ENCODE measurements at regions not wholly inside any gene's neighbourhood (a gene's known extent, or its start where the extent isn't known, plus 50 kb on each side); places are given as distances from the start of the nearest gene placed in this dataset.

- DNase-seq (ENCODE audit: low read depth in 2 of 3, low spot score in 2 of 3) = no peak
Observed at GRCh38 chr14:71694591-71695530, 237.4 kb upstream of the RGS6 start.

DNA sequence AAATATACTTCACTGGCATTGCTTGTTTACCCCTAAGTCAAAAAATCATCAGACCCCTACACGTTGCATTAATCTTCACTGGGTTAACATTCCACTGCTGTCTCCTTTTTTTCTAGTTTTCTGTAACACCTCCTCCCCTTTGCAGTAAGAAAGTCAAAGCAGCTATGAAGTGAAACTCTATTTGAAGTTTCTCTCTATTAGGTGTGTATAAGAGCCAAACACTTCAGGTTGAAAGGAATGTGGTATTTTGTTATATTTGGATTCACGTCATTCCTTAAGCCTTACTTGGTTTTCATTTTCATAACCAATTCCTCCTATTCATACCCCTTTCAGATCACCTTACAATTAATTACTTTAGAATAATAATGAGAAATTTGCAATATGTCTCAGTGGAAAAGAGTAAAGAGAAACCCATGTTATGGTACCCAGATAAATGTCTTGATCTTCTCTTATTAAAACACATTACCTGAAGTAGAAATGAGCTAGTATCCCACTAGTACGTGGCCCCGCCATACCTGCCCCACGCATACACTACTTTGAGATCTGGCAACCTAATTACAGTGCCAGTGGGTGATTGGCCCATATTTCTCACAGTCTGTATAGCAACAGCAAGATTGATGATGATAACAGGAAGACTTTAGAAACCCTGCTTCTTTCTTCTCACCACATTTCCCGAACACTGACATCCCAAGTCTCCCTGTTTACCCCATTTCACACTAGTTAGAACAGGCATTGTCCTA lies 236.4 kb upstream of the RGS6 start:
- no peak for DNase-seq (ENCODE audit: low read depth in 2 of 3, low spot score in 2 of 3)

DNA sequence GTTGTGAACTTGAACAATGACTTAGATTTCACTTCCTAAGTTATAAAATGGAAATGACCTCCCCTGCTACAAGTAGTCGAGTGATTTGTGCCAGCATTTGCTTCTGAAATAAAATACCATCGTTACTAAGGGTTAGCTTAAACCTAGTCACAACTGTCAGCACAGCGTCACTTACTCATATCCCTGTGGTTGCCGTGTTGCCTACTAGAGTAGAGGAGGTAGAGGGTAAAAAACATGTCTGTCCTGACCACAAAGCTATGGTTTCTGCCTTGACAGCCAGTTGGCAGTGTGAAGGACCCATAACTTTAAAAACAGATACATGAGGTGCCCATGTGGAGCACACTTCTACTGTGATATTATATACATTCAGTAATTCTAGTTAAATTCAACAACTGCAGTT lies 234.2 kb upstream of the RGS6 start:
- no peak for DNase-seq (ENCODE audit: low read depth in 2 of 3, low spot score in 2 of 3)

DNA sequence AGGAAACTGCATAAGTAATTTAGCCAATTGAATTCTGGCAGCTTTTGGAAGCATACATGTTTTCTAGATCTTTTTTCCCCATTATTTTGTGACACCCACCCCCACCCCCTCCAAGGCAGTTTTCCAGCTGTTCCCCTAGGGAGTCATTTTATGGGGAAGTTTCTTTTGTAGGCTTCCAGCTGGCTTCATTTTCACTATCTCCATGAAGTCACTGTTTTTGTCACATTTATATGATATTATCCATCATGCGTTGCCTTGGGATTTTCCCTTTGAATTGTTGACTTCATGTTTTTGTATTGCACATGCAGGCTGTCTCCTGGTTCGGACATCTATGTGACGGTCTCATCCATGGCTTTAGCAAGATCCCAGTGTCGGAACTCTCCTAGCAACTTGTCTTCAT lies 233.6 kb upstream of the RGS6 start:
- no peak for DNase-seq (ENCODE audit: low read depth in 2 of 3, low spot score in 2 of 3)

- no peak for DNase-seq (ENCODE audit: low read depth in 2 of 3, low spot score in 2 of 3)
Observed at GRCh38 chr14:71701990-71702389, 230.2 kb upstream of the RGS6 start.

- no peak for DNase-seq (ENCODE audit: low read depth in 2 of 3, low spot score in 2 of 3)
Observed at GRCh38 chr14:71702786-71703185, 229.4 kb upstream of the RGS6 start.

GRCh38 chr14:71703477-71703876 lies 228.8 kb upstream of the RGS6 start:
- DNase-seq (ENCODE audit: low read depth in 2 of 3, low spot score in 2 of 3) = no peak

GRCh38 chr14:71704210-71704609 lies 228.0 kb upstream of the RGS6 start:
- DNase-seq (ENCODE audit: low read depth in 2 of 3, low spot score in 2 of 3) = no peak

DNA sequence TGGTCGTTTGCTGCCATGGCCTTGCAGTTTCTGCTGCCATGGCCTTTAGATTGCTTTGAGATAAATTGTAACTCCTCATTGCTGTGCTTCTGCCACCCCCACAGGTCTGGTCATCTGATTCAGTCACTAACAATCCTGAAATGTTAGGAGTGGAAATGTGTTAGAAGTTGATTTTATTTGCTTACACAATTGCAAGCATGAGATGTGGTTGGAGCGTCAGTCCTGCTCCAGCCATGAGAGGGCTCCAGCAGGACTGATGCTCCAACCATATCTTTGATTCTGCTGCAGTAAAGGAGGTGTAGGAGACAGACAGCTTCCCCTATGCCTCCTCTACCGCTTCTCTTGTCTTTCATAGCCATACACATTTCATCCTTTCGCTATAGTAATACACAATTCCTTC lies 226.8 kb upstream of the RGS6 start:
- DNase-seq (ENCODE audit: low read depth in 2 of 3, low spot score in 2 of 3) = no peak

DNA sequence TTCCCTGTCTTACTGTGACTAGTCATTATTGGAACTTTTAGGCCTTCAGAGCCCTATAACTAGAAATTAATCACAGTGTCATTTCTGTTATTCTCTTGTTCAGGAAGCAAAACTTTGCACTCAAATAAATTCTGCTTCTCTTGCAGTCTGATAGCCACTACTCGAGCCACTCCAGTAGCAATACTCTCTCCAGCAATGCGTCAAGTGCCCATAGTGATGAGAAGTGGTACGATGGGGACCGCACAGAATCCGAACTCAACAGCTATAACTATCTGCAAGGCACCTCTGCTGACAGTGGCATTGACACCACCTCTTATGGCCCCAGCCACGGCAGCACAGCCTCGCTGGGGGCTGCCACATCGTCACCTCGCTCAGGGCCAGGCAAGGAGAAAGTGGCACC lies 223.2 kb upstream of the RGS6 start:
- DNase-seq (ENCODE audit: low read depth in 2 of 3, low spot score in 2 of 3) = no peak

- no peak for DNase-seq (ENCODE audit: low read depth in 2 of 3, low spot score in 2 of 3)
Observed at GRCh38 chr14:71709987-71710386, 222.2 kb upstream of the RGS6 start.

GRCh38 chr14:71711125-71711524 lies 221.1 kb upstream of the RGS6 start:
- DNase-seq (ENCODE audit: low read depth in 2 of 3, low spot score in 2 of 3) = no peak

DNA sequence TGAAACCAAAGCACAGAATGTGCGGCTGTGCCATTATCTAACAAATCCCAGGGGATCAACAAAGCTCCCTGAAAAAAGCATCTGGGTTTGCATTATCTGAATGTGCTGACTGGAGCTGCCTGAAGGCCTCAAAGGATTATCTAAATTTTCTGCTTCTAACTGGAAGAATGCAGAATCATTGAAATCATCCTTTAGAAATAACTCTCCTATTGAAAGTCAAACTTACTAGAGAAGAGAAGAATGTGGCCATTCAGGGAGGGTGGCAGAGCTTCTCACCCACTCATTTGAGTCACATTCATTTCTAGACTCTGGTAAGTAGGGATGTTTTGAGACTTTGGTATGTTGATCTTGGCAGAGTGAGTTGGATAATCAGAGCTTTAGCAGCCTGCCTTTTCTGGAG lies 220.6 kb upstream of the RGS6 start:
- no peak for DNase-seq (ENCODE audit: low read depth in 2 of 3, low spot score in 2 of 3)

GRCh38 chr14:71712478-71712877 lies 219.8 kb upstream of the RGS6 start:
- DNase-seq (ENCODE audit: low read depth in 2 of 3, low spot score in 2 of 3) = no peak

DNA sequence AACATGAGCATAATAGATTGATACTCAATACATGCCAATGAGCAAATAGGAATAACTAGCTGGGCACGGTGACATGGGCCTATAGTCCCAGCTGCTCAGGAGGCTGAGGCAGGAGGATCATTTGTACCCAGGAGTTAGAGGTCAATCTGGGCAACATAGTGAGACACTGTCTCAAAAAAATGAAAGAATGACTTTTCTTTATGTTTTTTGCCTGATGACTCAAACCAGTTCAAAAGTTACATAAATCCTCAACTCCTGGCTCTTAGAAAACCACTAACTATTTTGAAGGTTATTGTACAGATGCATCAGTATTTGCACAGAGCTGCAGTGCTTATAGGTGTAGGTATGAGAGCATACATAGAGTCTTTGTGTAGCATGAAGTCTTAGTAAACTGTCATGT lies 219.2 kb upstream of the RGS6 start:
- DNase-seq (ENCODE audit: low read depth in 2 of 3, low spot score in 2 of 3) = no peak

DNA sequence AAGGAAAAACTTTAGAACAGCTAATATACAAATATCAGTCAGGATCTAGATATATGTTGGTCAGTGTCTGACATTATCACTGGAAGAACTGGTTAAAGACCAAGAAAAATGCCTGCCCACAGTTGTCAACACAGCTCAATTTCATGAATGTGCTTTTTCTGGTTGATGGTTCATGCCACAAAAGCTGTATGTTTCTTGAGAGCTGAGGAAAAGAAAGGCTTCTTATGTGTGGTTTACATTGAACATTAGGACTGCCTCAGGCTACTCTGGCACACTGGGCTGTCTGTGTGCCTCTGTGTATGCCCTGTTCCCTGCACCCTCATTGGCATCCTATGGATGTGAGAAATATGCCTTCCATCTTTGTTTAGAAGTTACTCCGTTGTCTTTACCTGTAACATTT lies 218.8 kb upstream of the RGS6 start:
- no peak for DNase-seq (ENCODE audit: low read depth in 2 of 3, low spot score in 2 of 3)

DNA sequence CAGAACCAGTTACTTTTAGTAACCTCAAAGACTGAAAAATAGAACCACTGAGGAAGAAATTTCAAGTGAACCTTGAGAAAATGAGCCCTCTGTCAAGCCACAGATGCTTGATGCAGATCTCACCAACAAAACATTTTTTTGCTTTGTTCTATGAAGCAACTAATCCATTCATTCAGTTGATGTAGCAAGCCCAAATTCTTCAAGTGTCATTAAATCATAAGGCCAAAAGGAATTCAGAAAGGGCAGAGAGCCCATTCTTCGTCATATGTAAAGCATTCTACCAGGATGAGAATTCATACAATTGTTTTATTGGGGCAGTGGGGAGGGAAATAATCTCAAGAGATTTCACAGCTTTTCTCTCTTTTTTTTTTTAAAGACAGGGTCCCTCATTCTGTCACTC lies 218.0 kb upstream of the RGS6 start:
- no peak for DNase-seq (ENCODE audit: low read depth in 2 of 3, low spot score in 2 of 3)

- no peak for DNase-seq (ENCODE audit: low read depth in 2 of 3, low spot score in 2 of 3)
Observed at GRCh38 chr14:71716041-71716772, 216.0 kb upstream of the RGS6 start.

DNA sequence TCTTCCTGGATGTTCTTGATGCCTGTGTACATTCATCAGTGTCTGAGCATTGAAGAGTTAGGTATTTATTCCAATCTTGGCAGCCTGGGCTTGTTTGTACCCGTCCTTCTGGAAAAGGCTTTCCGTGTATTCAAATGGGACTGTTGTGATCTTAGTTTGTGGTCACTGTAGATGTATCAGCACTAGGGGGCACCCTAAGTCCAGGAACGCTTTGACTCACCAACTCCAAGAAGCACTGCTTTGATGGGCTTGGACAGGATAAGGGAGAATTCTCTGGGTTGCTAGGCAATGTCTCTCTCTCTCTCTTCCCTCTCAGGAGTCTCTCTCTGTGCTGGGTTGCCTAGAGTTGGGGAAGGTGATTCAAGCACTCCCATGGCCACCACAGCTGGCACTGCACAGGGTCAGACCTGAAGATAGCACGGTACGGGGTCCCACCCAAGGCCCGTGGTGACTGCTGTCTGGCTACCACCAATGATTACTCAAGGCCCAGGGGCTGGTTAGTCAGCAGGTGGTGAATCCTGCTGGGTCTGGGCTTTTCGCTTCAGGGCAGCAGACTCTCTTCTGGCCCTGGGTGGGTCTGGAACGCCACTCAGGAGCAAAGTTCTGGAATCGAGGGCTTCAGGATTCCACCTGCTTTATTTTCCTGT lies 211.1 kb upstream of the RGS6 start:
- DNase-seq (ENCODE audit: low read depth in 2 of 3, low spot score in 2 of 3) = no peak

- DNase-seq (ENCODE audit: low read depth in 2 of 3, low spot score in 2 of 3) = no peak
Observed at GRCh38 chr14:71721791-71722190, 210.4 kb upstream of the RGS6 start.

GRCh38 chr14:71722885-71723284 lies 209.3 kb upstream of the RGS6 start:
- DNase-seq (ENCODE audit: low read depth in 2 of 3, low spot score in 2 of 3) = no peak
